Naive thymus-derived CD8-positive, alpha-beta T cell (primary cell): ENCODE measurements at regions not wholly inside any gene's neighbourhood (a gene's known extent, or its start where the extent isn't known, plus 50 kb on each side); places are given as distances from the start of the nearest gene placed in this dataset.
A peak's percentile ranks its signal among the peaks of the same experiment; 100 is the strongest.

Source experiments
- ATAC-seq, 2 donors: fragments of 150-1000 bp; cut with Tn5 transposase in 1 of 2; sonication (Bioruptor Pico), chemical (Tn5 transposase) in 1 of 2; 1 replicate in 1 of 2; 2 replicates in 1 of 2; pipeline ENCODE4 v1.10.0; 2021; ENCODE audit warnings: mild to moderate bottlenecking in 2 of 2, moderate library complexity in 2 of 2
- POLR2A ChIA-PET: fragments of 350-600 bp; sonication (Branson Sonifier 250); formaldehyde crosslinking; loops from one replicate; lab custom pipeline; 2021; ENCODE audit warnings: antibody characterized with exemption; lab: Charles Lee
- DNase-seq, 10 donors: peaks; one replicate each; pipeline versions ENCODE4 v3.0.0 to v3.0.0-alpha.2; 2020 to 2022
- H3K27ac Mint-ChIP-seq, 10 donors: one replicate each; pipeline ENCODE4 v1.8.0; 2020 to 2022; ENCODE audit warnings: mild to moderate bottlenecking in 10 of 10, mixed read lengths in 10 of 10, moderate library complexity in 4 of 10, inconsistent platforms in 1 of 10
- H3K27me3 Mint-ChIP-seq, 5 donors: one replicate each; pipeline ENCODE4 v1.8.0; 2021 to 2022; ENCODE audit warnings: mixed read lengths in 5 of 5
- H3K36me3 Mint-ChIP-seq, 3 donors: one replicate each; pipeline ENCODE4 v1.8.0; 2020 to 2022; ENCODE audit warnings: mixed read lengths in 3 of 3, mild to moderate bottlenecking in 2 of 3, inconsistent platforms in 1 of 3
- H3K4me1 Mint-ChIP-seq, 4 donors: one replicate each; pipeline ENCODE4 v1.8.0; 2021 to 2022; ENCODE audit warnings: mixed read lengths in 4 of 4
- H3K4me3 Mint-ChIP-seq, 10 donors: one replicate each; pipeline ENCODE4 v1.8.0; 2020 to 2022; ENCODE audit warnings: mild to moderate bottlenecking in 10 of 10, mixed read lengths in 10 of 10, moderate library complexity in 6 of 10, inconsistent platforms in 1 of 10
- H3K9me3 Mint-ChIP-seq, 9 donors: one replicate each; pipeline ENCODE4 v1.8.0; 2020 to 2022; ENCODE audit warnings: mixed read lengths in 9 of 9, mild to moderate bottlenecking in 3 of 9, inconsistent platforms in 1 of 9, moderate library complexity in 1 of 9

DNA sequence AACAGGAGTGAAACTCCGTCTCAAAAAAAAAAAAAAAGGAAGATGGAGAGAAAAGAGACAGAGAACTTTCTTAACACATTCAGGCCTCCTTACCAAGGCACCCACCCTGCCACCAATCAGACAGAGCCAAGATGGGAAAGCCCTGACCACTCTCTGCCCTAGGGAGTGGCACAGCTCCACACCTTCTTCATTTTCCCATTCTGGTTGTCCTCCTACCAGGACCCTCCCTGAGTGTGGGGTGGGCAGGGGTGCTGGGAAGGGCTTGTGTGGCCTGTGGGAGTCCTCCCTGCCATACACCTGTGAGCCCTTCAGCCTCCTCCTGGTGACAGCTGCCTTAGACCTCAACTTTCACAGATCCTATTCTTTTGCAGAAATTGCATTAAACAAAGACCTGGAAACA lies 513.6 kb downstream of the BCL11B start:
- POLR2A ChIA-PET, result no interaction called here
- peak overlapping the region in 1 of 10 donors; percentile 80 for H3K27ac Mint-ChIP-seq

DNA sequence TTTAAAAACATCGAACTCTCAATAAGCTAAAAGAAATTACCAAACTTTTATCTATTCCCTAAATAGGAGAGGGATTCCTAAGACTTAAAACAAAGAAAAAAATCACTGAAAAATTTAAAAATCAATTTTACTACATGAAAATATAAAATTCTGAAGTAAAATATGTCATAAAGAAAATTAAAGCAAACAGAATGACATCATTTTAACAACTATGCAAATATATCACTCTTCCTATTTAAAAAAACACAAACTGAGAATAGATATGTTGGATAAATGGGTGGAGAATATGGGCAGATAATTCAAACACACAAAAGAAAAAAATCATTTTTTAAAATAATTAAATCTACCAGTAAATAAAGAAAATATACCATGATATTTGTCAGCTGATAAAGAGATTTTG lies 510.0 kb downstream of the BCL11B start:
- DNase-seq (no peak), ATAC-seq (no peak)
- Mint-ChIP-seq H3K9me3 (peaks cover 6 to 24% (median 16%) of the 10 kb centered on the region in 9 donors), H3K36me3 (peaks cover 0 to 13% (median 6%) of the 10 kb centered on the region in 3 donors), H3K27ac (no peak overlapping the region), H3K4me3 (no peak overlapping the region), H3K27me3 (peaks cover 0 to 2% (median 0%) of the 10 kb centered on the region in 5 donors), H3K4me1 (peaks cover 0 to 18% (median 4%) of the 10 kb centered on the region in 4 donors)
- POLR2A ChIA-PET, result no interaction called here

More for the DNA sequence above, 513.6 kb downstream of the BCL11B start:
- Mint-ChIP-seq H3K4me3 (no peak overlapping the region), H3K9me3 (peaks cover 6 to 36% (median 24%) of the 10 kb centered on the region in 9 donors), H3K27me3 (peaks cover 0 to 2% (median 0%) of the 10 kb centered on the region in 5 donors), H3K36me3 (peaks cover 0 to 23% (median 13%) of the 10 kb centered on the region in 3 donors), H3K4me1 (peaks cover 0 to 18% (median 4%) of the 10 kb centered on the region in 4 donors)
- DNase-seq, result no peak
- no peak for ATAC-seq

DNA sequence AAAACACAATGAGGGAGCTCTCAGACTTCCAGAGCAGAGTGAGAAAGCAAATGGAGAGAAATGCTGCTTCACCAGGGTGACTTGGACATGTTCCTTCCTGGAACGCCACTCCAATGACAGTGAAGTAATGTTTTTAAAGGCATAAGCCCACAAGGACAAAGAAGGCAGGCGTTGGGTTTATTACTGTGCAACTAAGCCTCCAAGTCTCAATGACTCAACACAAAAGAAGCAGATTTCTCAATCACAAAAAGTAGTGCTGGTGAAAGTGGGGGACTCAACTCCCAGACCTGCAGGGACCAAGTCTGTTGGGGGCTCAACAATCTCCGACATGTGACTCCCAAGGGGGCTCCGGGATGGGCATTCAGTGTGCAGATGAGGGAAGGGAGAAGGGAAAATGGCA lies 505.2 kb downstream of the BCL11B start:
- Mint-ChIP-seq H3K4me3 (no peak overlapping the region), H3K36me3 (peaks cover 0 to 13% (median 6%) of the 10 kb centered on the region in 3 donors), H3K4me1 (peaks cover 0 to 9% (median 0%) of the 10 kb centered on the region in 4 donors), H3K27me3 (no peaks in the 10 kb centered on the region), H3K27ac (peak overlapping the region in 2 of 10 donors; percentile 32 to 67), H3K9me3 (peaks cover 3 to 24% (median 15%) of the 10 kb centered on the region in 9 donors)
- ATAC-seq (no peak), DNase-seq (no peak)
- POLR2A ChIA-PET, result no interaction called here

DNA sequence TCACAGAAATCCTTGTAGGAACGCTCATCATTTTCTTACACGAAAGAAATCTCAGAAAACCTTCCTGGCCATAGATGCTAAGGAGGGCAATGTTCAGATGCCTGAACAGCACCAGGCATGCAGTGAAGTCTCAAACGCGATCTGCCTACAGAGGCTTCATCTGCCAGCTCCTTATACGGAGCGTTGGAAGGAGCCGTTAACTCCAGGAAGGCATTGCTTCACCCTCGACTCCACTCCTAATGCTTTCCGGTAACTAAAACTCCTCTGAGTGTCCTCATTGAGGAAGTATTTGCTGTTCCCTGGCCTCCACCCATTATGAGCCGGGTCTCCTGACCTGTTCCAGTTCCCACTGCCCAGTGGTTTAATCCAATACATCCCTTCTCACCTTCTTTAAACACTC lies 502.7 kb downstream of the BCL11B start:
- DNase-seq, result no peak
- no peak for ATAC-seq
- no peak overlapping the region for H3K27ac Mint-ChIP-seq
- peaks cover 0 to 3% (median 0%) of the 10 kb centered on the region in 3 donors for H3K36me3 Mint-ChIP-seq
- no peak overlapping the region for H3K4me3 Mint-ChIP-seq
- POLR2A ChIA-PET, result no interaction called here
- peaks cover 0 to 14% (median 0%) of the 10 kb centered on the region in 4 donors for H3K4me1 Mint-ChIP-seq
- peaks cover 0 to 4% (median 2%) of the 10 kb centered on the region in 9 donors for H3K9me3 Mint-ChIP-seq
- H3K27me3 Mint-ChIP-seq, result peaks cover 0 to 1% (median 0%) of the 10 kb centered on the region in 5 donors

DNA sequence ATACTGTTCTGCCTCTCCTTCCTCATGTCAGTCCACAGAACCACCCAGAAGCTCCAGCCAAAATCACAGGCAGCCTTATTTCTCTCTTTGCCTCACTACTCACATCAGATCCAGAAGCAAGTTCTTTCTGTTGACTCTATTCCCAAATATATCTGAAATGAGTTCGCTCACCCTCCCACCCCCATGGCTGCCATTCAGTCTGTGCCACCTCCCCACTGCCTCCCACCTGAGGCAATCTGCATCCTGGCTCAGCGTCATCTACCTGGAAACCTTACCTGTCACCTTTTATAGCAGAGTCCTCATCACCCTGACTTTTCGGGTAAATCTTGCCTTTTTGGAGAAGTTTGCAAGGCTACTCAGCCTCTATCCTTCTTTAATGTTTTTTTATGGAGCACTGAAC lies 501.8 kb downstream of the BCL11B start:
- Mint-ChIP-seq H3K36me3 (no peaks in the 10 kb centered on the region), H3K4me1 (peaks cover 0 to 12% (median 0%) of the 10 kb centered on the region in 4 donors), H3K27ac (peak overlapping the region in 1 of 10 donors; percentile 14), H3K27me3 (peaks cover 0 to 1% (median 0%) of the 10 kb centered on the region in 5 donors), H3K9me3 (no peaks in the 10 kb centered on the region), H3K4me3 (no peak overlapping the region)
- POLR2A ChIA-PET, result interaction anchor here (0.5 kb wide), 1 partner anchor 41 kb away, joined by 4 read pairs; no protein-coding TSS in a partner anchor
- DNase-seq (no peak), ATAC-seq (no peak)

DNA sequence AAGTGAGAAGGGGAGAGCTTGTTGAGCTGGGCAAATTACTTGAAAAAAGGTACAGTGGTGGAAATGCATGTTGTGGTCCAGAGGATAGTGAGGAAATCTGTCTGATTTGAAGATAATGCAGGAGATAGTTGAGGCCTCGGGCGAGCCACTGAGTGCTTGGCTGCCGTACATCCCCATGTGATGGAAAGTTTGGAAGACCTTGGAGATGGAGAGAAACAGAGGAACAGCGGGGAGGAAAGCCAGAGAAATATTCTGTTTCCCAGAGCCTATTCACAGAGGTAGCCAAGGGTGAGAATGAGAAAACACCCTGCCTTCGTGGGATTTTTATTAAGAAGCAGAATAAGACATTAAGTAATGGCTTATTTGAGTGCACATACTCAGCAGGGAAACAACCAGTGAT lies 498.2 kb downstream of the BCL11B start:
- no peak overlapping the region for H3K4me3 Mint-ChIP-seq
- H3K27ac Mint-ChIP-seq, result no peak overlapping the region
- DNase-seq, result no peak
- POLR2A ChIA-PET, result no interaction called here
- H3K9me3 Mint-ChIP-seq, result no peaks in the 10 kb centered on the region
- no peak for ATAC-seq
- no peaks in the 10 kb centered on the region for H3K36me3 Mint-ChIP-seq
- peaks cover 0 to 11% (median under 1%) of the 10 kb centered on the region in 4 donors for H3K4me1 Mint-ChIP-seq
- H3K27me3 Mint-ChIP-seq, result peaks cover 0 to 1% (median 0%) of the 10 kb centered on the region in 5 donors

DNA sequence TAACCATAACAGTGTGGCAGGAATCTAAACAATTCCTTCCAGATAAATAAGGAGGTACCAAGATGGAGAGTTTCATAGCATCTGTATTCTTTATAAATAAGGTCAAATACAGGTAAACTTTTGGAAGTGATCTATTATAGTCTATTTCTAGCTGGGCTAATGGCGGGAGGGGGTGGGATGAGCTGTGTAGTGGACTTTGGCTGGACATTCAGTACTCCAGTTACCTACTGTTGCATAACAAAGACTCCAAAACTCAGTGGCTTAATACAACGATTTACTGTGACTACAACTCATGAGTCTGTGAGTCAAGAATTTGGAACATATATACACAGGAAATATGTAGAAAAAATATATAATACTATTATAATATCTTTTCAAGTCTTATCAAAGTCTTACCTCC lies 496.1 kb downstream of the BCL11B start:
- no peak for DNase-seq
- H3K9me3 Mint-ChIP-seq, result no peaks in the 10 kb centered on the region
- no peak overlapping the region for H3K27ac Mint-ChIP-seq
- H3K27me3 Mint-ChIP-seq, result peaks cover 0 to 1% (median 0%) of the 10 kb centered on the region in 5 donors
- H3K4me3 Mint-ChIP-seq, result no peak overlapping the region
- H3K4me1 Mint-ChIP-seq, result peaks cover 0 to 7% (median 3%) of the 10 kb centered on the region in 4 donors
- H3K36me3 Mint-ChIP-seq, result no peaks in the 10 kb centered on the region
- POLR2A ChIA-PET, result no interaction called here
- ATAC-seq, result no peak

DNA sequence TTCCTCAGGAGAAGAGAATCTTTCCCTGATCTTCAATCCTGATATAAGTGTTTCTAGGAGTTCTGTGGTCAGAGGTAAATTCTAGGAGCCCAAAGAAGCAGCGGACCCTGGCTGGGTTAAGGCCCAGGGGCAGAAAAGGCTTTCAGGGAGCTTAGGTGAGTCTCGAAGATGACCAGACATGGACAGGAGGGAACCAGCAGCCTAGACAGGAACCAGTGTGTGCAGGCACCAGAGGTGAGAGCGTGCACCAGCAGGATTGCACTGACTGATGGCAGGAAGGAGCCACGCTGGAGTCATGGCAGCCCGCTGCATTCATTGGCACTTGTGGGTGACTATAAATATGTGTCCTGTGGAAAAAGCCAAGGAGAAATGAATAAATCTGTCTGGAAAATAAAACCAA lies 489.9 kb downstream of the BCL11B start:
- Mint-ChIP-seq H3K27me3 (no peaks in the 10 kb centered on the region), H3K4me3 (no peak overlapping the region), H3K36me3 (peaks cover 0 to 12% (median 2%) of the 10 kb centered on the region in 3 donors), H3K4me1 (peaks cover 0 to 5% (median 2%) of the 10 kb centered on the region in 4 donors), H3K9me3 (peaks cover 0 to 12% (median 0%) of the 10 kb centered on the region in 9 donors), H3K27ac (peak overlapping the region in 1 of 10 donors; percentile 6)
- ATAC-seq, result no peak
- no peak for DNase-seq
- POLR2A ChIA-PET, result no interaction called here

DNA sequence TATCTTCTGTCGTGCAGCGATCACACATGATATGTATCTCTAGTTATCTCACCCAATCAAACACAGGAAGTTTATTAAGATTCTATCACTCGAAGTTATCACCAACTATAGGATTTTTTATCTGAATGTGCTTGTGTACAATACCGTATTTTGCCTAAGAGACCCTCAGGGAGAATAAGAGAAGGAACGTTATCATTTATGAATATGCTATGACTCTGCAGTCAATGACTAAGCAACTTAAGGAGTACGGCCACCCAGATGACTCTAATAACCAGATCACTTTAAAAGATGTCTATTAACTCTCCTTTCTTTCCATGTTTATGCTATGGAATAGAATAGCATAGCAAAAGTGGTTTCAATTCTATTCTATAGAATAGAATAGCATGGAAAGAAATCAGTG lies 486.4 kb downstream of the BCL11B start:
- Mint-ChIP-seq H3K9me3 (peaks cover 0 to 12% (median 0%) of the 10 kb centered on the region in 9 donors), H3K36me3 (peaks cover 0 to 12% (median 2%) of the 10 kb centered on the region in 3 donors), H3K4me1 (peaks cover 0 to 5% (median under 1%) of the 10 kb centered on the region in 4 donors), H3K27ac (peak overlapping the region in 1 of 10 donors; percentile 15), H3K4me3 (no peak overlapping the region), H3K27me3 (peaks cover 0 to 4% (median 0%) of the 10 kb centered on the region in 5 donors)
- POLR2A ChIA-PET, result no interaction called here
- no peak for ATAC-seq
- no peak for DNase-seq

DNA sequence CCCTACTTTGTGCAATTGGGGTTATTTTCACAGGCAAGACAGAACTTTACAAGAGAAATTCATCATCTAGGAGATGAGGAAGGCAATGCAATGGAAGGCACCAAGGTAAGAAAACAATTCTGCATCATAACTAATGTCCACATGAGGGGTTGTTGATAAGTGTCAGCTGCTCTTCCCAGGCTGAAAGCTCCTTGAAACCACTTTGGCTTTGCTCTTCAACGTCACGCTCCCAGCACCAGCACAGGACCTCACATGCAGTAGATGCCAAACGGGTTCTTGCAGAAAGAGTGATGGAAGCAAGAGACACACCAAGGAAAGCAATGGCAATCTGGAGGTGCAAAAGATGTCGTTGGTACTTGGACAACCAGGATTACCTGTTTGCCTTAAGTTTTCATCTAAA lies 485.5 kb downstream of the BCL11B start:
- DNase-seq (no peak), ATAC-seq (no peak)
- H3K27ac Mint-ChIP-seq, result no peak overlapping the region
- peaks cover 0 to 12% (median 0%) of the 10 kb centered on the region in 9 donors for H3K9me3 Mint-ChIP-seq
- peaks cover 0 to 12% (median 2%) of the 10 kb centered on the region in 3 donors for H3K36me3 Mint-ChIP-seq
- H3K4me3 Mint-ChIP-seq, result no peak overlapping the region
- H3K27me3 Mint-ChIP-seq, result peaks cover 0 to 4% (median 0%) of the 10 kb centered on the region in 5 donors
- POLR2A ChIA-PET, result no interaction called here
- peaks cover 0 to 7% (median 2%) of the 10 kb centered on the region in 4 donors for H3K4me1 Mint-ChIP-seq

DNA sequence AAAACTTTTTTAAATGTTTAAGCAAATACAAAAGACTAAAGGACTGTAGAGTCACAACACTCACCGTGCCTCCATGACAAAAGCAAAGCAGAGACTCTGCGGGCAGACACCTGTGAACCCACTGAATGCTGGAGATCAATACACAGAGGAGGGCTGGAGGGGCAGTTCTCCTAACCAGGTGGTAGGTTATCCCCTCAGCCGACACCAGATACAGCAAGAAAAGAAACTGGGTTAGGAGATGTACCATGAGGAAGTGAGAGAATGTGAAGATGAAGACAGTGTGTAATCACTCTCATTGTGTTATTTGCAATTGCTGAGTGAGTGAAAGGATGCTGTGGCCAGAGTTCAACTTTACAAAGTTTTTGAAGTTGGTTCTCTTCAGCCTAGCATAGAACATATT lies 480.3 kb downstream of the BCL11B start:
- Mint-ChIP-seq H3K4me3 (no peak overlapping the region), H3K36me3 (peaks cover 0 to 15% (median 7%) of the 10 kb centered on the region in 3 donors), H3K27ac (no peak overlapping the region), H3K27me3 (peaks cover 0 to 4% (median 0%) of the 10 kb centered on the region in 5 donors), H3K9me3 (peaks cover 2 to 26% (median 14%) of the 10 kb centered on the region in 9 donors), H3K4me1 (peaks cover 0 to 5% (median 2%) of the 10 kb centered on the region in 4 donors)
- no peak for ATAC-seq
- no peak for DNase-seq
- POLR2A ChIA-PET, result no interaction called here

DNA sequence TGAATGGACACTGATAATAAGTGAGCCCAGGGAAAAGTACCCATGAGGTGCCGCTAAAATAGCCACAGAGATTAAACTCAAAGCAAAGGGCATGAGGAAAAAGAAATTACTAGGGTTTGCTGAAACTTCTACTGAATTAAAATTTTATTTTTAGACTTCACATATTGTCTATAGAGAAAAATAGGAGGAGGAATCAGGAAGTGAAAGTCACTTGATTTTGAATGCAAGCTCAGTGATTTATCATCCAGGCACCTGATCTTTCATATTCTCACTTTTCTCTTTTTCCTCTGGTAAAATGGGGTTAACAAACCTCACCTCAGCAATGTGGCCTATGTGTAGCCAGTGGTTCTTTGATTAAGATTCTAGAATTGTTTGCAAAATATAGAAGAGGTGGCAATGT lies 479.8 kb downstream of the BCL11B start:
- H3K4me1 Mint-ChIP-seq, result peaks cover 0 to 5% (median 2%) of the 10 kb centered on the region in 4 donors
- no peak overlapping the region for H3K27ac Mint-ChIP-seq
- peaks cover 2 to 26% (median 14%) of the 10 kb centered on the region in 9 donors for H3K9me3 Mint-ChIP-seq
- ATAC-seq, result no peak
- H3K4me3 Mint-ChIP-seq, result no peak overlapping the region
- POLR2A ChIA-PET, result no interaction called here
- peaks cover 0 to 15% (median 7%) of the 10 kb centered on the region in 3 donors for H3K36me3 Mint-ChIP-seq
- DNase-seq, result no peak
- peaks cover 0 to 4% (median 0%) of the 10 kb centered on the region in 5 donors for H3K27me3 Mint-ChIP-seq

DNA sequence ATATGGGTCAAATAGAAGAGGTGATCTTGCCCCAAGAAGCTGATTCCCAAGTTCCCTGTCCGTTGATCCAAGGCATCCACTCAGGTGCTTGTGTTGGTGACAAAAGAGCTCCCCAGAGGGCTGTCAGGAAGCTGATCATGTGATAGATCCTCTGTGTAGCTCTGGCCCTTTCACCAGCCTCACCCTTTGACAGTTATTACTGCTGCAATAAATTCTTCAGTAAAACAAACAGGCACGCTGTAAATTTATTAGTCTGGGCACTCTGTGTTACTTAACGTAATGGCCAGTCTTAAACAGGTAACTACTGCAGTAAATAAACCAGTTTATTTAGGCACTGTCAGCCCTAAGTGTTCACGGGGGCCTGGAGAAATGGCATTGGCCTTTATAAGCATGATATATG lies 473.9 kb downstream of the BCL11B start:
- no peak overlapping the region for H3K4me3 Mint-ChIP-seq
- no peaks in the 10 kb centered on the region for H3K27me3 Mint-ChIP-seq
- H3K36me3 Mint-ChIP-seq, result peaks cover 0 to 14% (median 7%) of the 10 kb centered on the region in 3 donors
- POLR2A ChIA-PET, result no interaction called here
- peaks cover 0 to 7% (median under 1%) of the 10 kb centered on the region in 4 donors for H3K4me1 Mint-ChIP-seq
- ATAC-seq (no peak), DNase-seq (no peak)
- H3K27ac Mint-ChIP-seq, result peak overlapping the region in 1 of 10 donors; percentile 54
- peaks cover 0 to 24% (median 14%) of the 10 kb centered on the region in 9 donors for H3K9me3 Mint-ChIP-seq
